Spleen (tissue), 11 donors: ENCODE measurements at regions not wholly inside any gene's neighbourhood (a gene's known extent, or its start where the extent isn't known, plus 50 kb on each side); places are given as distances from the start of the nearest gene placed in this dataset.

ENCODE experiments used
- DNase-seq: peaks from one replicate; pipeline ENCODE4 v3.0.0-alpha.2; 2020
- H3K27ac ChIP-seq, 8 donors: fragments of 200-600 bp; sonication (generic) in 7 of 8; 1 replicate in 4 of 8; 2 replicates in 4 of 8; pipeline versions ENCODE4 v1.5.0 to v1.8.0; 2016 to 2021; ENCODE audit warnings: inconsistent platforms in 4 of 8, mild to moderate bottlenecking in 4 of 8, moderate library complexity in 1 of 8
- H3K27me3 ChIP-seq, 7 donors: fragments of 200-600 bp; sonication (generic) in 6 of 7; replicated peaks in 1 of 7; 1 replicate in 4 of 7; 2 replicates in 3 of 7; pipeline versions ENCODE4 v1.5.0 to v1.8.0; 2016 to 2021; ENCODE audit warnings: inconsistent platforms in 3 of 7, mild to moderate bottlenecking in 1 of 7
- H3K36me3 ChIP-seq, 6 donors: fragments of 200-600 bp; sonication (generic) in 5 of 6; 1 replicate in 4 of 6; 2 replicates in 2 of 6; pipeline versions ENCODE4 v1.5.0 to v1.8.0; 2016 to 2021; ENCODE audit warnings: inconsistent platforms in 2 of 6
- H3K4me1 ChIP-seq, 6 donors: fragments of 200-600 bp; sonication (generic) in 5 of 6; 1 replicate in 3 of 6; 2 replicates in 3 of 6; pipeline versions ENCODE4 v1.5.0 to v1.8.0; 2016 to 2021; ENCODE audit warnings: inconsistent platforms in 3 of 6
- H3K4me3 ChIP-seq, 8 donors: fragments of 200-600 bp; sonication (generic) in 7 of 8; 1 replicate in 4 of 8; 2 replicates in 4 of 8; pipeline versions ENCODE4 v1.5.0 to v1.8.0; 2016 to 2021; ENCODE audit warnings: inconsistent platforms in 4 of 8, mild to moderate bottlenecking in 4 of 8, moderate library complexity in 2 of 8
- H3K9me3 ChIP-seq, 8 donors: fragments of 200-600 bp; sonication (generic) in 7 of 8; 1 replicate in 4 of 8; 2 replicates in 4 of 8; pipeline versions ENCODE4 v1.5.0 to v1.8.0; 2016 to 2021; ENCODE audit warnings: inconsistent platforms in 4 of 8
- CTCF ChIP-seq, 11 experiments: fragments of 200-600 bp in 7 of 11; fragments of 450-650 bp in 4 of 11; sonication (generic) in 4 of 11; IDR thresholded peaks in 8 of 11; conservative IDR thresholded peaks in 3 of 11; 1 replicate in 7 of 11; 2 replicates in 4 of 11; pipeline versions ENCODE4 v1.4.0 to v1.8.0; 2016 to 2021; ENCODE audit warnings: antibody characterized with exemption in 11 of 11, inconsistent platforms in 4 of 11, mild to moderate bottlenecking in 1 of 11
- POLR2A ChIP-seq, 3 donors: fragments of 450-650 bp; IDR thresholded peaks; one replicate each; pipeline ENCODE4 v1.5.1; 2017; ENCODE audit warnings: antibody characterized with exemption in 3 of 3, mild to moderate bottlenecking in 1 of 3
- POLR2AphosphoS5 ChIP-seq, 3 donors: sonication (generic); formaldehyde crosslinking; IDR thresholded peaks; one replicate each; pipeline ENCODE4 v1.5.1; 2017; ENCODE audit warnings: antibody characterized with exemption in 3 of 3
- WGBS, 5 donors: extraction: QIAGEN DNeasy Blood & Tissue Kit in 3 of 5; methylation state at CpG; one replicate each; pipeline versions ENCODE4 v1.1.5 to v1.1.7; 2013 to 2018; 5-methylcytosine and 5-hydroxymethylcytosine counted together
- intact Hi-C: fragments of 100-400 bp; cut with DNase I; formaldehyde crosslinking; loops from one replicate; pipeline ENCODE4 v1.15.0; 2023; ENCODE audit warnings: low total_unique reads
- donor health status: healthy with polysubstance abuse.
- donor health status: DM: no; HTN: no; CAD: no; lungs with moderate emphysema.
- donor health status: DM: no; HTN: no; CAD: no.
- donor health status: Bipolar disorder and iron deficiency.
- donor health status: healthy.
- donor health status: DM: no; HTN: no; CAD: no.
- donor health status: DM: yes; HTN: yes; CAD: no.

- DNase-seq, result no peak
- H3K4me1 ChIP-seq, result no peaks in the 10 kb centered on the region
- TF ChIP-seq POLR2A (IDR thresholded peaks at IDR 0.05) (no peak), POLR2AphosphoS5 (IDR thresholded peaks at IDR 0.05) (no peak), CTCF (IDR thresholded peaks at IDR 0.05 in 8 of 11, conservative IDR thresholded peaks at IDR 0.05 in 3 of 11) (no peak)
- H3K27ac ChIP-seq, result no peak overlapping the region
- peaks cover 0 to 5% (median 0%) of the 10 kb centered on the region in 7 donors for H3K27me3 ChIP-seq
- WGBS, 5 donors, result 64 to 81% (median 77%) methylated on average over 2 to 3 of the region's 3 CpGs
- H3K36me3 ChIP-seq, result no peaks in the 10 kb centered on the region
- peaks cover 0 to 4% (median 0%) of the 10 kb centered on the region in 8 donors for H3K9me3 ChIP-seq
- H3K4me3 ChIP-seq, result no peak overlapping the region
- intact Hi-C loops, result no loop called here
Measured at GRCh38 chr2:133986081-133986837, 267.6 kb upstream of the MGAT5 start.

- WGBS, 5 donors, result 66 to 75% (median 73%) methylated on average over 11 of the region's 11 CpGs
- no peaks in the 10 kb centered on the region for H3K36me3 ChIP-seq
- peaks cover 0 to 4% (median 0%) of the 10 kb centered on the region in 8 donors for H3K9me3 ChIP-seq
- H3K27me3 ChIP-seq, result peaks cover 0 to 5% (median 0%) of the 10 kb centered on the region in 7 donors
- intact Hi-C loops, result no loop called here
- H3K27ac ChIP-seq, result no peak overlapping the region
- no peak overlapping the region for H3K4me3 ChIP-seq
- no peaks in the 10 kb centered on the region for H3K4me1 ChIP-seq
- DNase-seq, result no peak
- no peak for TF ChIP-seq CTCF (IDR thresholded peaks at IDR 0.05 in 8 of 11, conservative IDR thresholded peaks at IDR 0.05 in 3 of 11)
- no peak for TF ChIP-seq POLR2A (IDR thresholded peaks at IDR 0.05)
- TF ChIP-seq POLR2AphosphoS5 (IDR thresholded peaks at IDR 0.05), result no peak
Measured at GRCh38 chr2:133986881-133987795, 266.7 kb upstream of the MGAT5 start.

GRCh38 chr2:133988316-133988891 is 265.5 kb upstream of the MGAT5 start:
- Histone ChIP-seq H3K36me3 (no peaks in the 10 kb centered on the region), H3K9me3 (peaks cover 0 to 4% (median 0%) of the 10 kb centered on the region in 8 donors), H3K4me1 (no peaks in the 10 kb centered on the region), H3K4me3 (no peak overlapping the region), H3K27ac (no peak overlapping the region), H3K27me3 (peaks cover 0 to 5% (median 0%) of the 10 kb centered on the region in 7 donors)
- DNase-seq, result no peak
- intact Hi-C loops, result no loop called here
- TF ChIP-seq POLR2A (IDR thresholded peaks at IDR 0.05) (no peak), POLR2AphosphoS5 (IDR thresholded peaks at IDR 0.05) (no peak), CTCF (IDR thresholded peaks at IDR 0.05 in 8 of 11, conservative IDR thresholded peaks at IDR 0.05 in 3 of 11) (no peak)
- WGBS, 5 donors, result 90 to 97% (median 91%) methylated on average over 12 of the region's 12 CpGs
